GM23248 (cell line): ENCODE measurements at regions not wholly inside any gene's neighbourhood (a gene's known extent, or its start where the extent isn't known, plus 50 kb on each side); places are given as distances from the start of the nearest gene placed in this dataset.
A peak's percentile ranks its signal among the peaks of the same experiment; 100 is the strongest.
"Not testable (repeated sequence)": the region's sequence is repeated elsewhere in the genome, so short reads cannot be mapped to it uniquely, and the experiment has no call there.

Experiments
- DNase-seq: peaks from one replicate; pipeline ENCODE4 v3.0.0-alpha.2; 2015
- H2AFZ ChIP-seq: fragments of 200-600 bp; sonication (generic); 2 replicates; pipeline ENCODE4 v1.6.1; 2016; ENCODE audit warnings: antibody characterized with exemption
- H3F3A ChIP-seq: fragments of 200-600 bp; sonication (generic); 2 replicates; pipeline ENCODE4 v1.6.1; 2016; ENCODE audit warnings: mild to moderate bottlenecking, antibody characterized with exemption, mixed run types; ENCODE audit not compliant: insufficient read depth
- H3K27ac ChIP-seq: fragments of 200-600 bp; sonication (generic); 2 replicates; pipeline ENCODE4 v1.5.1; 2016; ENCODE audit warnings: mild to moderate bottlenecking
- H3K27me3 ChIP-seq: fragments of 200-600 bp; sonication (generic); replicated peaks from 2 replicates; pipeline ENCODE4 v1.6.1; 2016; ENCODE audit warnings: mild to moderate bottlenecking; ENCODE audit not compliant: insufficient read depth
- H3K36me3 ChIP-seq: fragments of 200-600 bp; sonication (generic); 2 replicates; pipeline ENCODE4 v1.6.1; 2016; ENCODE audit warnings: low read depth, mild to moderate bottlenecking
- H3K4me1 ChIP-seq: fragments of 200-600 bp; sonication (generic); 2 replicates; pipeline ENCODE4 v1.6.1; 2016; ENCODE audit warnings: mild to moderate bottlenecking; ENCODE audit not compliant: insufficient read depth
- H3K4me2 ChIP-seq: fragments of 200-600 bp; sonication (generic); one replicate; pipeline ENCODE4 v1.6.1; 2016; ENCODE audit warnings: mild to moderate bottlenecking; ENCODE audit not compliant: unreplicated experiment
- H3K4me3 ChIP-seq: fragments of 200-600 bp; sonication (generic); 2 replicates; pipeline ENCODE4 v1.5.1; 2016; ENCODE audit warnings: mild to moderate bottlenecking
- H3K79me2 ChIP-seq: fragments of 200-600 bp; sonication (generic); 2 replicates; pipeline ENCODE4 v1.6.1; 2016; ENCODE audit warnings: mild to moderate bottlenecking; ENCODE audit not compliant: insufficient read depth
- H3K9ac ChIP-seq: fragments of 200-600 bp; sonication (generic); 2 replicates; pipeline ENCODE4 v1.6.1; 2016; ENCODE audit warnings: mild to moderate bottlenecking
- H3K9me2 ChIP-seq: fragments of 200-600 bp; sonication (generic); 2 replicates; pipeline ENCODE4 v1.6.1; 2016; ENCODE audit warnings: mixed run types, mild to moderate bottlenecking, moderate library complexity; ENCODE audit not compliant: insufficient read depth
- H3K9me3 ChIP-seq: fragments of 200-600 bp; sonication (generic); one replicate; pipeline ENCODE4 v1.6.1; 2017; ENCODE audit warnings: low read depth
- H4K20me1 ChIP-seq: fragments of 200-600 bp; sonication (generic); 2 replicates; pipeline ENCODE4 v1.6.0; 2016; ENCODE audit not compliant: insufficient read depth
- EZH2 ChIP-seq: fragments of 200-600 bp; sonication (generic); IDR thresholded peaks from 2 replicates; pipeline ENCODE4 v1.6.1; 2018; ENCODE audit warnings: antibody characterized with exemption, mild to moderate bottlenecking; ENCODE audit not compliant: insufficient read depth, poor library complexity, severe bottlenecking
- EZH2phosphoT487 ChIP-seq: fragments of 200-600 bp; sonication (generic); IDR thresholded peaks from 2 replicates; pipeline ENCODE4 v1.6.1; 2018; ENCODE audit warnings: antibody characterized with exemption, moderate library complexity, mild to moderate bottlenecking, low read depth; ENCODE audit not compliant: insufficient read depth
- WGBS, 2 experiments: methylation state at CpG; one replicate each; pipeline ENCODE4 v1.1.6; 2015 to 2017; ENCODE audit warnings: low lambda C conversion rate in 2 of 2, low coverage in 1 of 2; ENCODE audit errors: missing lambda C conversion rate in 2 of 2; 5-methylcytosine and 5-hydroxymethylcytosine counted together
- in situ Hi-C: fragments of 300-500 bp; cut with MboI; formaldehyde crosslinking; loops from 2 replicates; pipeline ENCODE4 v1.15.0; 2020

DNA sequence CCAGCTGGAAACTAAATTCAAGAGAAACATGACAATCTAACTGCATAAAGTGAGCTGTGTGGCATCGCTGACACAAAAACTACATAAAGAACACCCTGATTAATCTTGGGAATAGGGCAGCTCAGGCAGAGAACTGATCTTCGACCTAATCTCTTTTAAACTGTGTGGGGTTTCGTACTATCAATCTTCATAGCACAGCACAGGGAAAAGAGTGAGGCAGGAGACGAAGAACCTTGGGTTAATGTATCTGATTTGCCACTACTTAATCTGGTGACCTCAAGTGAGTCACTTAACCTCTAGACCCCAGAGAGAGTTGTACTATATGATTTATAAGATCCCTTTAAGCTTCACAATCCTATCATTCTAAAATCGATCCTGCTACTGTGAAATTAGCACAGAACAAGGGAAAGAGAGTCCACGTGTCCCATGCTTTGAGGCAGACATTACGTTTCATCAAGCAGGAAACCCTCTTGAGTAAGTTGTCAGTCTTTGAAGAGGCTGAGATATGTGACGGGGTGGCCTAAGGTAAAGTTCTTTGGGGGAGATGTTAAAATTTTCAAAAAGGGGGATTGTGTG, 519.7 kb downstream of the SOCS6 start:
- WGBS, 2 experiments: 5 to 8% methylated on average over 8 of the region's 8 CpGs
- Histone ChIP-seq H3K9me2 (0 out of 2 replicates have a peak, but pooled peaks cover 4% of the 10 kb centered on the region), H3K4me3 (no peak overlapping the region), H3K27ac (no peak overlapping the region), H3K79me2 (no peaks in the 10 kb centered on the region), H3F3A (no peaks in the 10 kb centered on the region), H2AFZ (no peak overlapping the region), H4K20me1 (no peaks in the 10 kb centered on the region), H3K27me3 (no peaks in the 10 kb centered on the region), H3K4me2 (no peak overlapping the region), H3K9ac (no peak overlapping the region), H3K36me3 (no peaks in the 10 kb centered on the region), H3K9me3 (no peaks in the 10 kb centered on the region), H3K4me1 (no peaks in the 10 kb centered on the region)
- in situ Hi-C loops: no loop called here
- no peak for DNase-seq
- no peak for TF ChIP-seq EZH2
- no peak for TF ChIP-seq EZH2phosphoT487

GRCh38 chr18:70781860-70782453, 493.1 kb downstream of the SOCS6 start:
- in situ Hi-C loops: no loop called here
- TF ChIP-seq EZH2phosphoT487 (no peak), EZH2 (no peak)
- no peak overlapping the region for H3K4me3 ChIP-seq
- H3K27me3 ChIP-seq: no peaks in the 10 kb centered on the region
- H3K9ac ChIP-seq: no peak overlapping the region
- H3K9me2 ChIP-seq: no peaks in the 10 kb centered on the region
- H4K20me1 ChIP-seq: no peaks in the 10 kb centered on the region
- no peak overlapping the region for H2AFZ ChIP-seq
- H3K4me1 ChIP-seq: no peaks in the 10 kb centered on the region
- WGBS, 2 experiments: 1 to 3% methylated on average over 8 of the region's 8 CpGs
- H3K9me3 ChIP-seq: no peaks in the 10 kb centered on the region
- no peaks in the 10 kb centered on the region for H3K79me2 ChIP-seq
- DNase-seq: peak; percentile 57
- no peak overlapping the region for H3K27ac ChIP-seq
- H3K4me2 ChIP-seq: no peak overlapping the region
- no peaks in the 10 kb centered on the region for H3F3A ChIP-seq
- no peaks in the 10 kb centered on the region for H3K36me3 ChIP-seq

GRCh38 chr18:70766254-70766653, 477.4 kb downstream of the SOCS6 start:
- H3K79me2 ChIP-seq, H3K4me1 ChIP-seq, H4K20me1 ChIP-seq, H3K27me3 ChIP-seq, H3K9me2 ChIP-seq, H3K9ac ChIP-seq, H3K4me2 ChIP-seq, H2AFZ ChIP-seq, H3K4me3 ChIP-seq, H3K36me3 ChIP-seq, H3F3A ChIP-seq, H3K27ac ChIP-seq, DNase-seq, in situ Hi-C loops, H3K9me3 ChIP-seq: not testable (repeated sequence)
- 36% methylated on average over 3 of the region's 3 CpGs for WGBS, 2 experiments

- Histone ChIP-seq H3K9ac (no peak overlapping the region), H3K9me3 (no peaks in the 10 kb centered on the region), H3K79me2 (no peaks in the 10 kb centered on the region), H3K4me3 (no peak overlapping the region), H3K27ac (no peak overlapping the region), H3K4me2 (no peak overlapping the region), H3K9me2 (no peaks in the 10 kb centered on the region), H3F3A (no peaks in the 10 kb centered on the region), H3K27me3 (no peaks in the 10 kb centered on the region), H3K4me1 (no peaks in the 10 kb centered on the region), H2AFZ (no peak overlapping the region), H3K36me3 (no peaks in the 10 kb centered on the region), H4K20me1 (no peaks in the 10 kb centered on the region)
- TF ChIP-seq EZH2 (no peak), EZH2phosphoT487 (no peak)
- WGBS, 2 experiments: 14% methylated on average over 4 of the region's 4 CpGs
- DNase-seq: no peak
- in situ Hi-C loops: no loop called here
Measured at GRCh38 chr18:70762812-70763211, 474.0 kb downstream of the SOCS6 start.

GRCh38 chr18:70758780-70759179, 469.9 kb downstream of the SOCS6 start:
- Histone ChIP-seq H3K27ac (no peak overlapping the region), H3K4me1 (no peaks in the 10 kb centered on the region), H3K27me3 (no peaks in the 10 kb centered on the region), H2AFZ (no peak overlapping the region), H3K4me3 (no peak overlapping the region), H3F3A (no peaks in the 10 kb centered on the region), H4K20me1 (no peaks in the 10 kb centered on the region), H3K9me2 (no peaks in the 10 kb centered on the region), H3K36me3 (no peaks in the 10 kb centered on the region), H3K79me2 (no peaks in the 10 kb centered on the region), H3K9me3 (no peaks in the 10 kb centered on the region), H3K4me2 (no peak overlapping the region), H3K9ac (no peak overlapping the region)
- WGBS, 2 experiments: 38 to 39% methylated on average over 6 of the region's 6 CpGs
- in situ Hi-C loops: no loop called here
- DNase-seq: no peak
- TF ChIP-seq EZH2phosphoT487: no peak
- no peak for TF ChIP-seq EZH2
